LHCN-M2 (cell line): ENCODE measurements at regions not wholly inside any gene's neighbourhood (a gene's known extent, or its start where the extent isn't known, plus 50 kb on each side); places are given as distances from the start of the nearest gene placed in this dataset.
"Not testable (repeated sequence)": the region's sequence is repeated elsewhere in the genome, so short reads cannot be mapped to it uniquely, and the experiment has no call there.

Source experiments
- DNase-seq: peaks from one replicate; pipeline ENCODE4 v3.0.0-alpha.2; 2012; ENCODE audit warnings: low read depth

GRCh38 chr7:65620216-65620615 lies 246.6 kb downstream of the ZNF92 start:
- not testable (repeated sequence) for DNase-seq

GRCh38 chr7:65621580-65622201 lies 248.0 kb downstream of the ZNF92 start:
- peak; percentile 4 for DNase-seq

GRCh38 chr7:65631236-65631635 lies 241.6 kb upstream of the VKORC1L1 start:
- DNase-seq = not testable (repeated sequence)

GRCh38 chr7:65633587-65634404 lies 239.1 kb upstream of the VKORC1L1 start:
- not testable (repeated sequence) for DNase-seq

- DNase-seq = not testable (repeated sequence)
Measured at GRCh38 chr7:65638918-65639317, 234.0 kb upstream of the VKORC1L1 start.

- DNase-seq = not testable (repeated sequence)
Measured at GRCh38 chr7:65639717-65640116, 233.2 kb upstream of the VKORC1L1 start.

GRCh38 chr7:65643498-65643897 lies 229.4 kb upstream of the VKORC1L1 start:
- DNase-seq = not testable (repeated sequence)

- not testable (repeated sequence) for DNase-seq
Measured at GRCh38 chr7:65647153-65647964, 225.5 kb upstream of the VKORC1L1 start.

GRCh38 chr7:65651174-65651573 lies 221.7 kb upstream of the VKORC1L1 start:
- DNase-seq = not testable (repeated sequence)

GRCh38 chr7:65651826-65652592 lies 220.9 kb upstream of the VKORC1L1 start:
- not testable (repeated sequence) for DNase-seq

- not testable (repeated sequence) for DNase-seq
Measured at GRCh38 chr7:65652669-65653068, 220.2 kb upstream of the VKORC1L1 start.

GRCh38 chr7:65656494-65657188 lies 216.2 kb upstream of the VKORC1L1 start:
- DNase-seq = not testable (repeated sequence)

- DNase-seq = not testable (repeated sequence)
Measured at GRCh38 chr7:65683362-65683761, 189.5 kb upstream of the VKORC1L1 start.

- DNase-seq = not testable (repeated sequence)
Measured at GRCh38 chr7:65699026-65699714, 173.7 kb upstream of the VKORC1L1 start.

- DNase-seq = not testable (repeated sequence)
Measured at GRCh38 chr7:65699715-65700356, 173.0 kb upstream of the VKORC1L1 start.

GRCh38 chr7:65719123-65719798 lies 153.6 kb upstream of the VKORC1L1 start:
- not testable (repeated sequence) for DNase-seq

GRCh38 chr7:65722361-65722792 lies 150.5 kb upstream of the VKORC1L1 start:
- DNase-seq = peak; percentile 14

GRCh38 chr7:65727182-65727581 lies 145.7 kb upstream of the VKORC1L1 start:
- not testable (repeated sequence) for DNase-seq

GRCh38 chr7:65731129-65731528 lies 141.7 kb upstream of the VKORC1L1 start:
- DNase-seq = no peak
